ENCODE measurements at regions not wholly inside any gene's neighbourhood (a gene's known extent, or its start where the extent isn't known, plus 50 kb on each side); places are given as distances from the start of the nearest gene placed in this dataset.

GRCh38 chr20:39890697-39891096 is 798.3 kb downstream of the MAFB start:
- DNase-seq = no peak

GRCh38 chr20:39888310-39888709 is 800.7 kb downstream of the MAFB start:
- DNase-seq = no peak

- no peak for DNase-seq
Measured at GRCh38 chr20:39886650-39887190, 802.3 kb downstream of the MAFB start.

- peak; percentile 64 to 68 for DNase-seq
Measured at GRCh38 chr20:39885975-39886649, 802.9 kb downstream of the MAFB start.

GRCh38 chr20:39882806-39883205 is 806.2 kb downstream of the MAFB start:
- DNase-seq = no peak

GRCh38 chr20:39880890-39881289 is 808.1 kb downstream of the MAFB start:
- DNase-seq = peak; percentile 55 to 60

GRCh38 chr20:39879296-39879695 is 809.7 kb downstream of the MAFB start:
- DNase-seq = no peak

GRCh38 chr20:39878809-39879208 is 810.2 kb downstream of the MAFB start:
- DNase-seq = no peak

GRCh38 chr20:39878320-39878719 is 810.7 kb downstream of the MAFB start:
- no peak for DNase-seq

- DNase-seq = no peak
Measured at GRCh38 chr20:39877788-39878187, 811.2 kb downstream of the MAFB start.

- no peak for DNase-seq
Measured at GRCh38 chr20:39876976-39877635, 811.9 kb downstream of the MAFB start.

- no peak for DNase-seq
Measured at GRCh38 chr20:39875492-39876110, 813.4 kb downstream of the MAFB start.

GRCh38 chr20:39874049-39874893 is 814.8 kb downstream of the MAFB start:
- DNase-seq = peak; percentile 73 to 81

GRCh38 chr20:39873286-39873685 is 815.8 kb downstream of the MAFB start:
- no peak for DNase-seq

- DNase-seq = no peak
Measured at GRCh38 chr20:39871013-39871412, 818.0 kb downstream of the MAFB start.

GRCh38 chr20:39865446-39865845 is 823.6 kb downstream of the MAFB start:
- no peak for DNase-seq

- no peak for DNase-seq
Measured at GRCh38 chr20:39862470-39862891, 826.6 kb downstream of the MAFB start.

GRCh38 chr20:39861381-39861780 is 827.7 kb downstream of the MAFB start:
- DNase-seq = no peak

- DNase-seq = no peak
Measured at GRCh38 chr20:39857835-39858234, 831.2 kb downstream of the MAFB start.

- DNase-seq = no peak
Measured at GRCh38 chr20:39857187-39857586, 831.8 kb downstream of the MAFB start.

GRCh38 chr20:39855799-39856198 is 833.2 kb downstream of the MAFB start:
- no peak for DNase-seq

- no peak for DNase-seq
Measured at GRCh38 chr20:39855056-39855455, 834.0 kb downstream of the MAFB start.

GRCh38 chr20:39853636-39854035 is 835.4 kb downstream of the MAFB start:
- DNase-seq = peak; percentile 35 to 56

All from SW 1271 (cell line).